Esophagus squamous epithelium (tissue), 4 donors: ENCODE measurements at regions not wholly inside any gene's neighbourhood (a gene's known extent, or its start where the extent isn't known, plus 50 kb on each side); places are given as distances from the start of the nearest gene placed in this dataset.

Experiments
- POLR2A ChIP-seq, 4 donors: fragments of 450-650 bp; IDR thresholded peaks; one replicate each; pipeline ENCODE4 v1.6.1; 2017; ENCODE audit warnings: antibody characterized with exemption in 4 of 4, mild to moderate bottlenecking in 4 of 4, moderate library complexity in 3 of 4
- TF ChIP-seq, protein P1 (sequence below), 6 experiments: fragments of 450-650 bp in 4 of 6; fragments of 200-600 bp in 2 of 6; sonication (generic) in 2 of 6; IDR thresholded peaks; one replicate each; pipeline ENCODE4 v1.5.1; 2016 to 2019; ENCODE audit warnings: antibody characterized with exemption in 6 of 6, mild to moderate bottlenecking in 4 of 6, moderate library complexity in 4 of 6

DNA sequence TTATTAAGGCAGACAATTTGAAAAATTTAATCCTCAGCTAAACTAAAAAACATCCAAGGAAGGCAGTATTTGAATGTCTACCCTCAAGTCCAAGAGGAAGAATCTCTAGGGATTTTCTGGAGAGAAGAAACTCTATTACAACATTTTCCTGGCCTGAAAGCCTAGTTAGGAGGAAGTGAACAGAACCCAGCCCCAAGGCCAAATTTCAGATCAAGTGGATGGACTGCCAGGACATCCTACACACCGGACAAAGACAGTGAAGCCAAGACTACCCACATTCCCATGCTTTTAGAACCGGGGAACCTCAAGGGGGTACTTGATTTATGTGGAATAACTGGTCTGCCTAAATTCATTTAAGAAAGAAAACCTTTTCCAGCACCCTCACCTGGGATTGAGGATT is 108.9 kb upstream of the MEOX2 start:
- TF ChIP-seq, protein P1, sequence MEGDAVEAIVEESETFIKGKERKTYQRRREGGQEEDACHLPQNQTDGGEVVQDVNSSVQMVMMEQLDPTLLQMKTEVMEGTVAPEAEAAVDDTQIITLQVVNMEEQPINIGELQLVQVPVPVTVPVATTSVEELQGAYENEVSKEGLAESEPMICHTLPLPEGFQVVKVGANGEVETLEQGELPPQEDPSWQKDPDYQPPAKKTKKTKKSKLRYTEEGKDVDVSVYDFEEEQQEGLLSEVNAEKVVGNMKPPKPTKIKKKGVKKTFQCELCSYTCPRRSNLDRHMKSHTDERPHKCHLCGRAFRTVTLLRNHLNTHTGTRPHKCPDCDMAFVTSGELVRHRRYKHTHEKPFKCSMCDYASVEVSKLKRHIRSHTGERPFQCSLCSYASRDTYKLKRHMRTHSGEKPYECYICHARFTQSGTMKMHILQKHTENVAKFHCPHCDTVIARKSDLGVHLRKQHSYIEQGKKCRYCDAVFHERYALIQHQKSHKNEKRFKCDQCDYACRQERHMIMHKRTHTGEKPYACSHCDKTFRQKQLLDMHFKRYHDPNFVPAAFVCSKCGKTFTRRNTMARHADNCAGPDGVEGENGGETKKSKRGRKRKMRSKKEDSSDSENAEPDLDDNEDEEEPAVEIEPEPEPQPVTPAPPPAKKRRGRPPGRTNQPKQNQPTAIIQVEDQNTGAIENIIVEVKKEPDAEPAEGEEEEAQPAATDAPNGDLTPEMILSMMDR (IDR thresholded peaks at IDR 0.05) = no peak
- TF ChIP-seq POLR2A (IDR thresholded peaks at IDR 0.05) = no peak
